K562 (cell line): ENCODE measurements at regions not wholly inside any gene's neighbourhood (a gene's known extent, or its start where the extent isn't known, plus 50 kb on each side); places are given as distances from the start of the nearest gene placed in this dataset.

ENCODE experiments used
- ATAC-seq: fragments of 200-7000 bp; cut with Tn5 transposase; 3 replicates; pipeline ENCODE4 v1.9.1; 2020; ENCODE audit warnings: moderate library complexity
- BruUV-seq: library from RNA; stranded (reverse); fragments of 400-500 nt; replicated peaks from 2 replicates; lab custom pipeline; 2021; lab: Mats Ljungman, UMichigan
- CTCF ChIA-PET: fragments of 300-600 bp; formaldehyde crosslinking; extraction: SDS; loops from one replicate; lab custom pipeline; 2021; ENCODE audit warnings: low intra/inter-chr PET ratio; lab: Yijun Ruan, JAX
- POLR2A ChIA-PET: fragments of 300-600, 350-650 bp; sonication (Branson Sonifier 250); formaldehyde crosslinking; extraction: SDS; loops from one replicate; lab custom pipeline; 2021; ENCODE audit warnings: antibody characterized with exemption, inconsistent platforms; lab: Yijun Ruan, JAX
- DNase-seq, 4 experiments: peaks; one replicate each; pipeline versions ENCODE4 v3.0.0 to v3.0.0-alpha.2; 2011 to 2018; ENCODE audit warnings: low spot score in 3 of 4, mixed read lengths in 3 of 4; ENCODE audit errors: extremely low read depth in 1 of 4
- FAIRE-seq: peaks from 2 replicates; lab custom pipeline; 2011; peaks lifted over from hg19 to GRCh38; lab: Jason Lieb, UNC
- H2AFZ ChIP-seq: 2 replicates; pipeline ENCODE4 v1.6.0; 2011; ENCODE audit warnings: low read depth, low read length, control low read depth, inconsistent platforms
- H3K27ac ChIP-seq: fragments of 200-600 bp; 3 replicates; pipeline ENCODE4 v1.8.0; 2011; ENCODE audit warnings: low read depth, mild to moderate bottlenecking, control low read depth, inconsistent platforms, low read length, moderate library complexity, mixed read lengths; ENCODE audit errors: extremely low read depth
- H3K27me3 ChIP-seq, 2 experiments: fragments of 300-600 bp in 1 of 2; 2 replicates in 1 of 2; 3 replicates in 1 of 2; pipeline versions ENCODE4 v1.6.0 to v1.8.0; 2011; ENCODE audit warnings: inconsistent platforms in 2 of 2, low read length in 2 of 2, mild to moderate bottlenecking in 1 of 2, mixed read lengths in 1 of 2, moderate library complexity in 1 of 2; ENCODE audit not compliant: control insufficient read depth in 2 of 2, insufficient read depth in 2 of 2
- H3K36me3 ChIP-seq: fragments of 300-600 bp; 3 replicates; pipeline ENCODE4 v1.8.0; 2011; ENCODE audit warnings: mild to moderate bottlenecking, low read length, inconsistent platforms; ENCODE audit not compliant: control insufficient read depth, insufficient read depth
- H3K4me1 ChIP-seq, 2 experiments: fragments of 200-600 bp in 1 of 2; replicated peaks in 1 of 2; 2 replicates in 1 of 2; 3 replicates in 1 of 2; pipeline versions ENCODE4 v1.5.1 to v1.8.0; 2011; ENCODE audit warnings: inconsistent platforms in 2 of 2, low read length in 2 of 2, mild to moderate bottlenecking in 1 of 2, mixed read lengths in 1 of 2, moderate library complexity in 1 of 2; ENCODE audit not compliant: control insufficient read depth in 2 of 2, insufficient read depth in 2 of 2
- H3K4me2 ChIP-seq: 2 replicates; pipeline ENCODE4 v1.6.1; 2011; ENCODE audit warnings: low read length, control low read depth, inconsistent platforms, mixed read lengths; ENCODE audit not compliant: insufficient read depth
- H3K4me3 ChIP-seq: fragments of 200-600 bp; sonication (generic), shearing (Covaris generic); 2 replicates; pipeline ENCODE4 v1.5.1; 2016; ENCODE audit warnings: control low read depth, inconsistent platforms
- H3K79me2 ChIP-seq: fragments of 200-600 bp; 3 replicates; pipeline ENCODE4 v1.8.0; 2011; ENCODE audit warnings: low read length, inconsistent platforms; ENCODE audit not compliant: control insufficient read depth, insufficient read depth
- H3K9ac ChIP-seq, 2 experiments: 2 replicates each; pipeline versions ENCODE4 v1.6.0 to v1.6.1; 2011; ENCODE audit warnings: low read depth in 2 of 2, low read length in 2 of 2, control low read depth in 1 of 2, inconsistent platforms in 1 of 2, mild to moderate bottlenecking in 1 of 2, mixed read lengths in 1 of 2; ENCODE audit not compliant: insufficient read depth in 1 of 2
- H3K9me1 ChIP-seq: one replicate; pipeline ENCODE4 v1.6.0; 2011; ENCODE audit warnings: inconsistent platforms, mild to moderate bottlenecking, low read length, moderate library complexity; ENCODE audit not compliant: control insufficient read depth, insufficient read depth
- H3K9me3 ChIP-seq: replicated peaks from 2 replicates; pipeline ENCODE4 v1.5.1; 2011; ENCODE audit warnings: low read depth, low read length, inconsistent platforms; ENCODE audit not compliant: control insufficient read depth, insufficient read depth
- H4K20me1 ChIP-seq: replicated peaks from 2 replicates; pipeline ENCODE4 v1.6.1; 2011; ENCODE audit warnings: low read length, inconsistent platforms, mixed read lengths; ENCODE audit not compliant: control insufficient read depth, insufficient read depth
- ATF3 ChIP-seq, 2 experiments: fragments of 450-650 bp in 1 of 2; sonication (generic) in 1 of 2; formaldehyde crosslinking in 1 of 2; IDR thresholded peaks in 1 of 2; conservative IDR thresholded peaks in 1 of 2; 2 replicates each; pipeline versions ENCODE4 v1.6.1 to v1.8.1; 2016 to 2023; ENCODE audit warnings: mild to moderate bottlenecking in 2 of 2, moderate library complexity in 2 of 2, inconsistent platforms in 1 of 2, missing genetic modification reagents in 1 of 2
- BRD4 ChIP-seq: fragments of 200-600 bp; sonication (generic); IDR thresholded peaks from 2 replicates; pipeline ENCODE4 v1.6.1; 2017; ENCODE audit warnings: inconsistent platforms
- CXXC5 ChIP-seq: fragments of 250-450 bp; sonication (Bioruptor Pico); IDR thresholded peaks from 2 replicates; pipeline ENCODE4 v1.8.0; 2022; ENCODE audit warnings: inconsistent platforms, mild to moderate bottlenecking, moderate library complexity
- JUNB ChIP-seq: fragments of 450-650 bp; formaldehyde crosslinking; conservative IDR thresholded peaks from 2 replicates; pipeline ENCODE4 v1.4.0; 2020; ENCODE audit warnings: mild to moderate bottlenecking
- KDM2B ChIP-seq: fragments of 250-450 bp; sonication (Bioruptor Pico); IDR thresholded peaks from 2 replicates; pipeline ENCODE4 v1.8.0; 2021; ENCODE audit warnings: mild to moderate bottlenecking, moderate library complexity
- POLR2AphosphoS2 ChIP-seq: IDR thresholded peaks from 2 replicates; pipeline ENCODE4 v1.6.1; 2012; ENCODE audit warnings: low read length, improper control_type of control experiment
- TCFL5 ChIP-seq: fragments of 250-450 bp; sonication (Bioruptor Pico); conservative IDR thresholded peaks from 2 replicates; pipeline ENCODE4 v1.6.1; 2021; ENCODE audit warnings: mild to moderate bottlenecking, moderate library complexity, matching md5 sums
- TRIM28 ChIP-seq: fragments of 450-650 bp; IDR thresholded peaks from 2 replicates; pipeline ENCODE4 v1.6.1; 2017
- ZNF398 ChIP-seq: fragments of 250-450 bp; sonication (Bioruptor Pico); IDR thresholded peaks from 2 replicates; pipeline ENCODE4 v1.8.0; 2021; ENCODE audit warnings: moderate library complexity, mild to moderate bottlenecking, inconsistent platforms
- WGBS: fragments of 100-300 bp; shearing (Covaris generic); methylation state at CpG from one replicate; pipeline ENCODE4 v1.1.6; 2016; ENCODE audit warnings: low coverage, mixed read lengths; ENCODE audit not compliant: insufficient coverage; ENCODE audit errors: missing lambda C conversion rate; 5-methylcytosine and 5-hydroxymethylcytosine counted together
- in situ Hi-C: fragments of 300-500 bp; cut with MboI; formaldehyde crosslinking; loops from 4 replicates; pipeline ENCODE4 v1.15.0; 2018; ENCODE audit warnings: inconsistent platforms, mixed read lengths
- intact Hi-C: fragments of 100-400 bp; cut with micrococcal nuclease; formaldehyde crosslinking; loops from 2 replicates; pipeline ENCODE4 v1.14.2; 2022
- TF ChIP-seq, protein P1 (sequence below), 3 experiments: IDR thresholded peaks in 2 of 3; conservative IDR thresholded peaks in 1 of 3; 2 replicates each; pipeline ENCODE4 v1.5.1; 2011 to 2012; ENCODE audit warnings: low read length in 3 of 3, mild to moderate bottlenecking in 3 of 3, control low read depth in 2 of 3, improper control_type of control experiment in 1 of 3, inconsistent platforms in 1 of 3, low read depth in 1 of 3, mixed read lengths in 1 of 3, moderate library complexity in 1 of 3; ENCODE audit not compliant: insufficient read depth in 2 of 3
- TF ChIP-seq, protein P2 (sequence below): fragments of 450-650 bp; conservative IDR thresholded peaks from 2 replicates; pipeline ENCODE4 v1.6.1; 2016; ENCODE audit warnings: missing genetic modification characterization, low read depth, mild to moderate bottlenecking, control low read depth, missing compliant biosample characterization

DNA sequence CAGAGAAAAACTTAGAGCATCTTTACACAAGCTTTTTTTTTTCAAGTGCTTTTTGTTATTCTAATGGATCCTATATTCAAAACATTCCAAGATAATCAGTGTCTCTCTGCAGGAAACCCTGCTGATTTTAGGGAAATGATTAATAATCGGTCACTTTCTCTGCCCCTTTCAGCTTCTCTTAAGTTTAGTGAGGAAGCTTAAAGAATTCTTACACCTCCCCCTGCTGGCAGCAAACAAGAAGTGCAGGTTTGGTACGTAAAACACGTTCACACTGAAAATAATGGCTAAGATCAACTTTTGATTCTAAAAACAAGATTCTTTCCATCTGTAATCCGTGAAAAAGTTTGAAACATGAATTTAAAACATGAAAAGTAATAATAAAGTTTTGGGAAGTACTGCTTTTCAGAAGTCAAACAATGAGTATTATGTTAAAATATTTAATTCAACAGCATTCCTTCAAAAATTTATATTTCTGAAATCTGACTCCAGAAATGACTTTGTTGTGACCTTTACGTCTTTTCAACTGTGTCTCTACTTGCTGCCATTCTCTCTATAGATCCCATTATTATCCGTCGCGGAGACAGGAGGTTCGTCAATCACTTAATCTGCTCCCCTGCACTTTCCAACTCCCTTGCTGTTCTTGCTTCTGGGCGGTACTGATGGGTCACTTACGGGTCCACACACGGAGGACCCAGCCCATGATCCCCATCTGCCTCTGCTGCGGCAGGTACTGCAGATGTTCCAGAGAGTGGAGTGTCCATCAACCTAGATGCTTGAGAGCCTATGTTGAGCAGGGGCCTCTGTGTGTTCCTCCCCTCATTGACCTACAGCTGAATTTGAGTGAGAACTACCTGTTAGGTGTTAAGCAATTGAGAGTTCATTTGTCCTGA is 203.1 kb upstream of the EDNRB start (continued):
- TF ChIP-seq, protein P1, sequence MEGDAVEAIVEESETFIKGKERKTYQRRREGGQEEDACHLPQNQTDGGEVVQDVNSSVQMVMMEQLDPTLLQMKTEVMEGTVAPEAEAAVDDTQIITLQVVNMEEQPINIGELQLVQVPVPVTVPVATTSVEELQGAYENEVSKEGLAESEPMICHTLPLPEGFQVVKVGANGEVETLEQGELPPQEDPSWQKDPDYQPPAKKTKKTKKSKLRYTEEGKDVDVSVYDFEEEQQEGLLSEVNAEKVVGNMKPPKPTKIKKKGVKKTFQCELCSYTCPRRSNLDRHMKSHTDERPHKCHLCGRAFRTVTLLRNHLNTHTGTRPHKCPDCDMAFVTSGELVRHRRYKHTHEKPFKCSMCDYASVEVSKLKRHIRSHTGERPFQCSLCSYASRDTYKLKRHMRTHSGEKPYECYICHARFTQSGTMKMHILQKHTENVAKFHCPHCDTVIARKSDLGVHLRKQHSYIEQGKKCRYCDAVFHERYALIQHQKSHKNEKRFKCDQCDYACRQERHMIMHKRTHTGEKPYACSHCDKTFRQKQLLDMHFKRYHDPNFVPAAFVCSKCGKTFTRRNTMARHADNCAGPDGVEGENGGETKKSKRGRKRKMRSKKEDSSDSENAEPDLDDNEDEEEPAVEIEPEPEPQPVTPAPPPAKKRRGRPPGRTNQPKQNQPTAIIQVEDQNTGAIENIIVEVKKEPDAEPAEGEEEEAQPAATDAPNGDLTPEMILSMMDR (IDR thresholded peaks at IDR 0.05 in 2 of 3, conservative IDR thresholded peaks at IDR 0.05 in 1 of 3; ENCODE audit: insufficient read depth in 2 of 3, low read depth in 1 of 3, low read length in 3 of 3) = peak; percentile 23 to 64 (median 58); a peak in 5 of 6 replicates

- no peaks in the 10 kb centered on the region for H3K36me3 ChIP-seq
- intact Hi-C loops (loop anchor here (1.0 to 5.0 kb wide), 2 partner anchors 342 to 529 kb away; no protein-coding TSS in a partner anchor), in situ Hi-C loops (loop anchor here (10.0 kb wide), 1 partner anchor 1404 kb away; no protein-coding TSS in a partner anchor)
- no peak overlapping the region for H3K4me3 ChIP-seq
- no peaks in the 10 kb centered on the region for H3K79me2 ChIP-seq
- H4K20me1 ChIP-seq = no peaks in the 10 kb centered on the region
- H3K9me3 ChIP-seq = no peaks in the 10 kb centered on the region
- CTCF ChIA-PET = interaction anchor here (1.1 to 1.4 kb wide), 2 partner anchors 341 to 342 kb away, joined by 5 to 7 read pairs; no protein-coding TSS in a partner anchor
- no peak for DNase-seq
- no peak overlapping the region for H3K4me2 ChIP-seq
- no peaks in the 10 kb centered on the region for H3K27me3 ChIP-seq
- no peak for FAIRE-seq
- BruUV-seq = no TSS peak
- H2AFZ ChIP-seq = no peak overlapping the region
- H3K27ac ChIP-seq = no peak overlapping the region
- POLR2A ChIA-PET = no interaction called here
- WGBS = 0% methylated on average over 3 of the region's 3 CpGs
- H3K4me1 ChIP-seq = no peaks in the 10 kb centered on the region
- no peaks in the 10 kb centered on the region for H3K9me1 ChIP-seq
- H3K9ac ChIP-seq = no peak overlapping the region
- no peak for ATAC-seq
- TF ChIP-seq JUNB (CRISPR knock-in tag) (no peak), ATF3 (IDR thresholded peaks at IDR 0.05) (no peak), ATF3 (CRISPR knock-in tag; conservative IDR thresholded peaks at IDR 0.05) (no peak), CXXC5 (no peak), POLR2AphosphoS2 (no peak), ZNF398 (CRISPR knock-in tag) (no peak), TCFL5 (CRISPR knock-in tag) (no peak), BRD4 (no peak), KDM2B (no peak), TRIM28 (no peak)
- TF ChIP-seq, protein P2, sequence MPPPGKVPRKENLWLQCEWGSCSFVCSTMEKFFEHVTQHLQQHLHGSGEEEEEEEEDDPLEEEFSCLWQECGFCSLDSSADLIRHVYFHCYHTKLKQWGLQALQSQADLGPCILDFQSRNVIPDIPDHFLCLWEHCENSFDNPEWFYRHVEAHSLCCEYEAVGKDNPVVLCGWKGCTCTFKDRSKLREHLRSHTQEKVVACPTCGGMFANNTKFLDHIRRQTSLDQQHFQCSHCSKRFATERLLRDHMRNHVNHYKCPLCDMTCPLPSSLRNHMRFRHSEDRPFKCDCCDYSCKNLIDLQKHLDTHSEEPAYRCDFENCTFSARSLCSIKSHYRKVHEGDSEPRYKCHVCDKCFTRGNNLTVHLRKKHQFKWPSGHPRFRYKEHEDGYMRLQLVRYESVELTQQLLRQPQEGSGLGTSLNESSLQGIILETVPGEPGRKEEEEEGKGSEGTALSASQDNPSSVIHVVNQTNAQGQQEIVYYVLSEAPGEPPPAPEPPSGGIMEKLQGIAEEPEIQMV (tag) = no peak
These were observed 202.4 kb upstream of the EDNRB start for GRCh38 chr13:78121001-78121400.
